OCI-LY3 (cell line): ENCODE measurements at regions not wholly inside any gene's neighbourhood (a gene's known extent, or its start where the extent isn't known, plus 50 kb on each side); places are given as distances from the start of the nearest gene placed in this dataset.

Source experiments
- H2AFZ ChIP-seq: fragments of 200-600, 300-600 bp; shearing (Covaris generic); 2 replicates; pipeline ENCODE4 v1.6.0; 2014; ENCODE audit warnings: antibody characterized with exemption, low read depth, low read length
- H3K27ac ChIP-seq: fragments of 200-600, 300-600 bp; sonication (generic); 2 replicates; pipeline ENCODE4 v1.5.1; 2014; ENCODE audit warnings: mild to moderate bottlenecking, low read length, moderate library complexity, mixed read lengths
- H3K27me3 ChIP-seq: fragments of 200-600, 300-600 bp; sonication (generic); 2 replicates; pipeline ENCODE4 v1.6.1; 2014; ENCODE audit warnings: low read depth, low read length, mixed read lengths
- H3K36me3 ChIP-seq: fragments of 200-600, 300-600 bp; sonication (generic); replicated peaks from 2 replicates; pipeline ENCODE3; 2014; ENCODE audit warnings: low read depth, low read length, mixed read lengths
- H3K4me1 ChIP-seq: fragments of 300-600, 200-600 bp; sonication (generic); 2 replicates; pipeline ENCODE4 v1.6.1; 2014; ENCODE audit warnings: low read length, mixed read lengths
- H3K4me2 ChIP-seq: fragments of 200-600, 300-600 bp; sonication (generic); 2 replicates; pipeline ENCODE4 v1.6.1; 2014; ENCODE audit warnings: low read length, mixed read lengths
- H3K4me3 ChIP-seq: fragments of 300-600, 200-600 bp; sonication (generic); 2 replicates; pipeline ENCODE4 v1.5.1; 2014; ENCODE audit warnings: antibody characterized with exemption, mild to moderate bottlenecking, low read length, moderate library complexity
- H3K79me2 ChIP-seq: fragments of 300-600, 200-600 bp; shearing (Covaris generic); 2 replicates; pipeline ENCODE4 v1.6.1; 2014; ENCODE audit warnings: mild to moderate bottlenecking, low read length, mixed read lengths
- H3K9ac ChIP-seq: fragments of 300-600, 200-600 bp; shearing (Covaris generic); 2 replicates; pipeline ENCODE4 v1.6.0; 2014; ENCODE audit warnings: mild to moderate bottlenecking, low read length, moderate library complexity
- H3K9me3 ChIP-seq: fragments of 200-600, 300-600 bp; shearing (Covaris generic); 2 replicates; pipeline ENCODE4 v1.6.1; 2014; ENCODE audit warnings: low read length, mixed read lengths; ENCODE audit not compliant: insufficient read depth
- H4K20me1 ChIP-seq: fragments of 200-600, 300-600 bp; sonication (generic); 2 replicates; pipeline ENCODE4 v1.6.1; 2016; ENCODE audit warnings: low read length, mixed read lengths; ENCODE audit not compliant: insufficient read depth
- EZH2phosphoT487 ChIP-seq: fragments of 200-600 bp; shearing (Covaris generic); IDR thresholded peaks from 2 replicates; pipeline ENCODE4 v1.6.1; 2018; ENCODE audit warnings: antibody characterized with exemption, mixed run types, low read depth
- TF ChIP-seq, protein P1 (sequence below): fragments of 200-600, 300-600 bp; sonication (generic); IDR thresholded peaks from 2 replicates; pipeline ENCODE4 v1.5.1; 2014; ENCODE audit warnings: antibody characterized with exemption, low read length, low read depth

DNA sequence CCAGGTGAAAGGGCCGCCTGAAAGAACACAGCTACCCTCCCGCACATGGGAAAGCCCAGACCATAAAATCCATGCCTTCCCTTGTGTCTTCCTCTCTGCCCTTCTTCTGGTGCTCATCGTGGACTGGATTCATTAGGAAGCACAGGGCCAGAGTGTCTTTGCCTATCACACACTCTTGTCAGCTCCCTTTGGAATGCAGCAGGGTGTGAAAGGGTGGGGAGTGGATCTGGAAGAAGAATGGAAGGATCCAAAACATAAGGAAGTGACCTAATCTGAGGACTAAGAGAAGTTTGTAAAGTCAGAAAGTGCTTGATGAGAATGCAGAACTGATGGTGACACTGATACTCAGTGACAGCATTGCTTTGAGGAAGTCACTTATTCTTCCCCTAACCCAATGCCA, 1147.3 kb upstream of the GOT2 start:
- no peaks in the 10 kb centered on the region for H3K36me3 ChIP-seq
- H3K4me3 ChIP-seq: no peak overlapping the region
- no peak for TF ChIP-seq EZH2phosphoT487
- TF ChIP-seq, protein P1, sequence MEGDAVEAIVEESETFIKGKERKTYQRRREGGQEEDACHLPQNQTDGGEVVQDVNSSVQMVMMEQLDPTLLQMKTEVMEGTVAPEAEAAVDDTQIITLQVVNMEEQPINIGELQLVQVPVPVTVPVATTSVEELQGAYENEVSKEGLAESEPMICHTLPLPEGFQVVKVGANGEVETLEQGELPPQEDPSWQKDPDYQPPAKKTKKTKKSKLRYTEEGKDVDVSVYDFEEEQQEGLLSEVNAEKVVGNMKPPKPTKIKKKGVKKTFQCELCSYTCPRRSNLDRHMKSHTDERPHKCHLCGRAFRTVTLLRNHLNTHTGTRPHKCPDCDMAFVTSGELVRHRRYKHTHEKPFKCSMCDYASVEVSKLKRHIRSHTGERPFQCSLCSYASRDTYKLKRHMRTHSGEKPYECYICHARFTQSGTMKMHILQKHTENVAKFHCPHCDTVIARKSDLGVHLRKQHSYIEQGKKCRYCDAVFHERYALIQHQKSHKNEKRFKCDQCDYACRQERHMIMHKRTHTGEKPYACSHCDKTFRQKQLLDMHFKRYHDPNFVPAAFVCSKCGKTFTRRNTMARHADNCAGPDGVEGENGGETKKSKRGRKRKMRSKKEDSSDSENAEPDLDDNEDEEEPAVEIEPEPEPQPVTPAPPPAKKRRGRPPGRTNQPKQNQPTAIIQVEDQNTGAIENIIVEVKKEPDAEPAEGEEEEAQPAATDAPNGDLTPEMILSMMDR: no peak
- no peaks in the 10 kb centered on the region for H3K27me3 ChIP-seq
- H3K4me1 ChIP-seq: peaks cover 8% of the 10 kb centered on the region
- no peak overlapping the region for H3K9ac ChIP-seq
- no peaks in the 10 kb centered on the region for H4K20me1 ChIP-seq
- H3K79me2 ChIP-seq: no peaks in the 10 kb centered on the region
- no peak overlapping the region for H3K4me2 ChIP-seq
- H3K9me3 ChIP-seq: no peaks in the 10 kb centered on the region
- H3K27ac ChIP-seq: no peak overlapping the region
- no peak overlapping the region for H2AFZ ChIP-seq

DNA sequence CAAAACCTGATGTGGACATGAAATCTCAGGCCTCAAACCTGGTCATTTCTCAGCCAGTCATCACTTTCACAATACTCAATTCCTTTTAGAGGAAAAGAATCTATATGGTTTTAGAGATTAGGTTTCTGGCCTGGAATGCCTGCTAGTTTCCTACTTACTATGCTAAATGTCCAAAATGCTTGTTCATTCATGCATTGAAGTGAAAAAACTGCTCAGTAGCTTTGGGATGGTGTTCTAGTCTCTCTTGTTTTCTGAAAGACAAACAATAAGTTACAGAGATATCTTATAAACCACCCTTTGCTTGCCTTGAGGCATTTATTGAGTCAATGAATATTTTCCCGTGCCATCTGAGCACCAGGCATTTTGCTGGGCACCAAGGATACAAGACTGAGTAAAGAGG, 1146.5 kb upstream of the GOT2 start:
- TF ChIP-seq, protein P1: no peak
- no peak for TF ChIP-seq EZH2phosphoT487
- Histone ChIP-seq H4K20me1 (no peaks in the 10 kb centered on the region), H3K9me3 (no peaks in the 10 kb centered on the region), H3K79me2 (no peaks in the 10 kb centered on the region), H3K4me2 (no peak overlapping the region), H3K27me3 (no peaks in the 10 kb centered on the region), H3K36me3 (no peaks in the 10 kb centered on the region), H3K9ac (no peak overlapping the region), H3K27ac (no peak overlapping the region), H3K4me1 (peaks cover under 1% of the 10 kb centered on the region; the same call in 1 of the 2 replicates), H2AFZ (no peak overlapping the region), H3K4me3 (no peak overlapping the region)

DNA sequence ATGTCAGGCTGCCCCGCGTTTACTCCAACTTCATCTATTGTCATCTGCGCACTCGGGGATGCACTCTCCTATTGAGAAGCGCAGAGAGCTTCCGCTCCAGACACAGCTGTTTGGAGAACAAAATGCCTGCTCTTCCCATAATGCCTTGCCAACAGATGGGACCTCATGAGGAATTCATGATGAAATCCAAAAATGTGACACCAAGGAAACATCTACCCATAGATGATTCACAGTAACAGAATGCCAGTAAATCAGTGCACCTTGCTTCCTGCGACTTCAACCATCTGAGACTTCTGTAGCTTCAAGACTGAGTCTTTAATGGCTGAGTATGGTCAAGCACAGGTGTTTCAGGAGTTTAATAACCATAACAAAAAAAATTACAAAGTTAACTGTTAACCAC, 1144.9 kb upstream of the GOT2 start:
- Histone ChIP-seq H3K4me1 (no peaks in the 10 kb centered on the region; the same call in 1 of the 2 replicates), H3K9me3 (no peaks in the 10 kb centered on the region), H2AFZ (no peak overlapping the region), H3K79me2 (no peaks in the 10 kb centered on the region), H3K4me3 (no peak overlapping the region), H3K27ac (no peak overlapping the region), H3K36me3 (no peaks in the 10 kb centered on the region), H3K9ac (no peak overlapping the region), H3K4me2 (no peak overlapping the region), H4K20me1 (no peaks in the 10 kb centered on the region), H3K27me3 (no peaks in the 10 kb centered on the region)
- no peak for TF ChIP-seq EZH2phosphoT487
- TF ChIP-seq, protein P1: no peak

DNA sequence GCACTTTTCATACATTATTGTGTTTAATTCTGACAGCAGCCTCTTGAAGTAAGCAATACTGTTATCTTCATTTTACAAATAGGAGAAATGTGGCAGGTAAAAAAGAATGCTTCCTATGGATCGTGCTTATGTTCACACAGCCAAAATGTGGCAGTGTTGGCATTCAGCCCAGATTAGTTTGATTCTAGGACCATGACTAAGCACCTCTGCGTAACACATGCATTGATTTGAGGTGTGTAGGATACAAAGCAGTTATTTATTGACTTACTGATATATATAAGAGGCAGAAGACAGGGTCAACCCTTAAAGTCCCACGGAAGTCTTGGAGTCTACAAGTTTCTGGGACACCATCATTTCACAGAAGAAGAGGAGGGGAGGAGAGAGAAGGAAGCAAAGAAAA, 1144.4 kb upstream of the GOT2 start:
- no peaks in the 10 kb centered on the region for H3K27me3 ChIP-seq
- H3K9me3 ChIP-seq: no peaks in the 10 kb centered on the region
- no peak overlapping the region for H3K9ac ChIP-seq
- no peaks in the 10 kb centered on the region for H3K36me3 ChIP-seq
- no peaks in the 10 kb centered on the region for H3K79me2 ChIP-seq
- no peak overlapping the region for H3K27ac ChIP-seq
- no peak overlapping the region for H3K4me2 ChIP-seq
- no peak overlapping the region for H2AFZ ChIP-seq
- no peaks in the 10 kb centered on the region; the same call in 1 of the 2 replicates for H3K4me1 ChIP-seq
- no peak for TF ChIP-seq EZH2phosphoT487
- TF ChIP-seq, protein P1: no peak
- H4K20me1 ChIP-seq: no peaks in the 10 kb centered on the region
- H3K4me3 ChIP-seq: no peak overlapping the region
